ENCODE measurements at regions not wholly inside any gene's neighbourhood (a gene's known extent, or its start where the extent isn't known, plus 50 kb on each side); places are given as distances from the start of the nearest gene placed in this dataset.

DNA sequence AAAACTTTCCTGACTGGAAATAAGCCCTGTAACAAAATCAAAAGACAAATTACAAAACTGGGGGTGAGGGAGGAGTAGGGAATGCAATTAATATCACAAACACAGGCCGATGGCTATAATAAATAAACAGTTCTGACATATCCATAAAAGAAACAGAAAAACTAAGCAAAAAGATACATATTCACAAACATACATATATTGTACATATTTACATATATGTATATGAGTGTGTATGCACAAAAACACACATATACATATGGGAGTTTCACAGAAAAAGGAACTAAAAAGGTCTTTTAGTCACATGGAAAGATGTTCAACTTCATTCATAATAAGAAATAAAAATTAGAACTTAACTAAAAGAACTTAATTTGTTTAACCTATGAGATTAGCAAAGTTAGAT lies 292.7 kb downstream of the TFAP2A start:
- H3K27me3 ChIP-seq (ENCODE audit: control insufficient read depth, insufficient read depth, low read length): no peaks in the 10 kb centered on the region
- peaks cover 2% of the 10 kb centered on the region for H3K9me3 ChIP-seq (ENCODE audit: control insufficient read depth, insufficient read depth, low read length)
- CTCF ChIA-PET: no interaction called here

More for the DNA sequence above, 292.7 kb downstream of the TFAP2A start:
- Histone ChIP-seq H4K5ac (ENCODE audit: low read depth, low read length) (no peak overlapping the region), H2AFZ (replicated peaks; ENCODE audit: low read length, poor library complexity) (no peak overlapping the region), H3K4me3 (ENCODE audit: insufficient read depth, low read depth, low read length) (no peak overlapping the region), H2BK5ac (ENCODE audit: low read depth, low read length, poor library complexity, severe bottlenecking) (no peak overlapping the region), H3K9ac (ENCODE audit: low read depth, low read length) (no peak overlapping the region), H3K18ac (ENCODE audit: low read depth, low read length) (no peak overlapping the region), H3K79me1 (ENCODE audit: low read depth in 1 of 2, low read length in 2 of 2) (no peaks in the 10 kb centered on the region), H3K4me2 (ENCODE audit: low read depth, low read length) (no peak overlapping the region), H3K14ac (replicated peaks; ENCODE audit: low read depth, low read length) (no peak overlapping the region), H3K4me1 (ENCODE audit: control insufficient read depth, insufficient read depth, low read length) (no peaks in the 10 kb centered on the region), H2BK20ac (ENCODE audit: low read depth, low read length) (no peak overlapping the region), H2AK5ac (ENCODE audit: low read depth, low read length) (no peak overlapping the region), H4K91ac (ENCODE audit: insufficient read depth, low read depth, low read length) (no peak overlapping the region), H3K9me1 (ENCODE audit: insufficient read depth, low read length) (no peaks in the 10 kb centered on the region), H3K36me3 (ENCODE audit: control insufficient read depth, insufficient read depth, low read length) (no peaks in the 10 kb centered on the region), H3K56ac (ENCODE audit: extremely low read depth, insufficient read depth, low read length) (no peak overlapping the region), H3K23ac (ENCODE audit: low read depth, low read length) (no peak overlapping the region), H4K8ac (ENCODE audit: low read depth in 2 of 2, low read length in 2 of 2) (no peak overlapping the region), H3K4ac (ENCODE audit: low read depth, low read length) (no peak overlapping the region), H2BK15ac (ENCODE audit: low read depth, low read length) (no peak overlapping the region), H2AK9ac (replicated peaks; ENCODE audit: low read depth, low read length, poor library complexity) (no peak overlapping the region), H3K27ac (ENCODE audit: insufficient read depth, low read length) (no peak overlapping the region), H2BK120ac (ENCODE audit: low read depth, low read length) (no peak overlapping the region), H4K20me1 (ENCODE audit: insufficient read depth, low read length) (no peaks in the 10 kb centered on the region)
- BruUV-seq (replicated peaks): no TSS peak
- WGBS, 2 experiments (ENCODE audit: extremely low coverage in 2 of 2, insufficient read length in 1 of 2): no CpG with 5 or more reads among the region's 1 CpG
- POLR2A ChIA-PET (ENCODE audit: unreplicated experiment): no interaction called here
- in situ Hi-C loops (cut with MboI; ENCODE audit: low sequenced_read_pairs): no loop called here
- no peak for TF ChIP-seq CHD1 (IDR thresholded peaks at IDR 0.05; ENCODE audit: low read depth, low read length)
- intact Hi-C loops (cut with micrococcal nuclease): no loop called here
- dilution Hi-C loops (cut with HindIII; ENCODE audit: low sequenced_read_pairs, unreplicated experiment): no loop called here
- DNase-seq (no peak), ATAC-seq (ENCODE audit: low read depth) (no peak)
